ENCODE measurements at regions not wholly inside any gene's neighbourhood (a gene's known extent, or its start where the extent isn't known, plus 50 kb on each side); places are given as distances from the start of the nearest gene placed in this dataset.
"Not testable (repeated sequence)": the region's sequence is repeated elsewhere in the genome, so short reads cannot be mapped to it uniquely, and the experiment has no call there.

DNA sequence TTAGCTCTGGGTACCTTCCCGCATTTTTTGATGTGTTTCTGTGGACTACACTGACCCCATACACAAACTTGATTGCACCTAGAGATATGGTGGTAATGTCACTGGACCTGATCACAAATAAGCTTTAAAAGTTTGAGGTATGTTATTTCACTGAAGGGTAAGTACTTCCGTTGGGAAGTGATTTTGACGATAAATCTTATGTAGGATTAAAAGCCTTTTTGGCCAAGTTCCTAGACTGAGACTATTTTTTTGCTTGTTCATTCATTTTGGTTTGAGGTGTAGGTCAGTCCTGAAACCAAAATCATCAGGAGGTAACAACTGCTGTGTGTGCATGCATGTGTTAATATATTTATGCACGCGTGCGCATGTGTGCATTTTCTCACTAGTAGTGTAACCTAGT is 336.3 kb downstream of the TFAP2A start:
- Histone ChIP-seq H3K4me3 (no peak overlapping the region), H3K27me3 (no peaks in the 10 kb centered on the region), H3K27ac (no peak overlapping the region), H3K36me3 (no peaks in the 10 kb centered on the region), H3K4me1 (no peaks in the 10 kb centered on the region), H3K9me3 (no peaks in the 10 kb centered on the region)
- DNase-seq (ENCODE audit: low spot score) = no peak
- TF ChIP-seq, protein P1, sequence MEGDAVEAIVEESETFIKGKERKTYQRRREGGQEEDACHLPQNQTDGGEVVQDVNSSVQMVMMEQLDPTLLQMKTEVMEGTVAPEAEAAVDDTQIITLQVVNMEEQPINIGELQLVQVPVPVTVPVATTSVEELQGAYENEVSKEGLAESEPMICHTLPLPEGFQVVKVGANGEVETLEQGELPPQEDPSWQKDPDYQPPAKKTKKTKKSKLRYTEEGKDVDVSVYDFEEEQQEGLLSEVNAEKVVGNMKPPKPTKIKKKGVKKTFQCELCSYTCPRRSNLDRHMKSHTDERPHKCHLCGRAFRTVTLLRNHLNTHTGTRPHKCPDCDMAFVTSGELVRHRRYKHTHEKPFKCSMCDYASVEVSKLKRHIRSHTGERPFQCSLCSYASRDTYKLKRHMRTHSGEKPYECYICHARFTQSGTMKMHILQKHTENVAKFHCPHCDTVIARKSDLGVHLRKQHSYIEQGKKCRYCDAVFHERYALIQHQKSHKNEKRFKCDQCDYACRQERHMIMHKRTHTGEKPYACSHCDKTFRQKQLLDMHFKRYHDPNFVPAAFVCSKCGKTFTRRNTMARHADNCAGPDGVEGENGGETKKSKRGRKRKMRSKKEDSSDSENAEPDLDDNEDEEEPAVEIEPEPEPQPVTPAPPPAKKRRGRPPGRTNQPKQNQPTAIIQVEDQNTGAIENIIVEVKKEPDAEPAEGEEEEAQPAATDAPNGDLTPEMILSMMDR (IDR thresholded peaks at IDR 0.05) = no peak

DNA sequence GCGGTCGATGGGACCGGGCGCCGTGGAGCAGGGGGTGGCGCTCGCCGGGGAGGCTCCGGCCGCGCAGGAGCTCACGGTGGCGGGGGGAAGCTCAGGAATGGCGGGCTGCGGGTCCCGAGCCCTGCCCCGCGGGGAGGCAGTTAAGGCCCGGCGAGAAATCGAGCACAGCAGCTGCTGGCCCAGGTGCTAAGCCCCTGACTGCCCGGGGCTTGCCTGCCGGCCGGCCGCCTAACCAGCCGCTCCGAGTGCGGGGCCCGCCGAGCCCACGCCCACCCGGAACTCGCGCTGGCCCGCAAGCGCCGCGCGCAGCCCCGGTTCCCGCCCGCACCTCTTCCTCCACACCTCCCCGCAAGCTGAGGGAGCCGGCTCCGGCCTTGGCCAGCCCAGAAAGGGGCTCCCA is 340.1 kb downstream of the TFAP2A start:
- not testable (repeated sequence) for H3K27ac ChIP-seq; H3K36me3 ChIP-seq; DNase-seq (ENCODE audit: low spot score); H3K4me1 ChIP-seq; H3K4me3 ChIP-seq; H3K27me3 ChIP-seq; H3K9me3 ChIP-seq

DNA sequence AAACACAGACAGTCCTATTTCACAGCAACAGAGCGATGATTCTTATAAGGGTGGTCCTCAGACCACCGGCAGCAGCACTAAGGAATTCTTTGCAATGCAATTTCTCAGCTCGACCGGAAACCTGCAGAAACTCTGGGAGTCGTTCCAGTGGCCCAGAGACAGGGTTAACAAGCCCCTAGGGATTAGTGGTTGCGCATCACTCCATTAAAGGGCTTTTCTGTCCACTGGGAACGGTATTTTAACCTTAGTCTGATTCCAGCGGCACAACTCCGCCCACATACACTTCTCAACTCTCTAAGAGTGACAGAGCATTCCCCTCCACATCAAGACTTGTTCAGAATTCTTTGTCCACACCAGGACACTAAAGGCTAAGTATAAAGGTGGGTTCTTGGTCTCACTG is 341.5 kb downstream of the TFAP2A start:
- H3K27me3 ChIP-seq = no peaks in the 10 kb centered on the region
- DNase-seq (ENCODE audit: low spot score) = no peak
- H3K4me3 ChIP-seq = no peak overlapping the region
- no peaks in the 10 kb centered on the region for H3K36me3 ChIP-seq
- no peaks in the 10 kb centered on the region for H3K4me1 ChIP-seq
- no peak overlapping the region for H3K27ac ChIP-seq
- TF ChIP-seq, protein P1 (IDR thresholded peaks at IDR 0.05) = no peak
- H3K9me3 ChIP-seq = no peaks in the 10 kb centered on the region

DNA sequence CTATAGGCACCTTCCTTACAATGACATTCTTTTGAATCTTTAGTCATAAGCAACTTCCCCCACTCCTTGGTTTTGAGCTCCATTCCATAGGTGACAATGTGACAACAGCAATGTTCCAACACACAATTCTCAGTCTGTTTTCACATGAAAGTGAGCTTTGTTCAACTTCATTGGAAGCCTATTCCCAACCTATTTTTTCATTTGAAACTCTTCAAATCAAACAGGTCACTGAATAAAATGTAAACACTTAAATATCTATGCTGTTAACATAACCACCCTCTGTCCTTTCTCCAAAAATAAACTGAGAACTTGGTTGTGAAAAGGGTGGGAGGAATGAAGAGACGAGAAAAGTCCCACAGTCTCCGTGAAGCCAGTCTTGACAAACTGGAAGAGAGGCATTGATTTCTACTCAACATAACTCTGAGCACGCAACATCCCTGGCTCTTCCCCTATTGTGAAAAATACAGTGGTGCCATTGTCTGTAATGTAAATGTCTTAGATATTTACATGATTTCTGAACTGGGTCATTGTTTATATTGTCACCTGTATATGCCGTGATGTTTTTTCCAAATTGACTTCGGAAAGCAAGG is 343.1 kb downstream of the TFAP2A start:
- Histone ChIP-seq H3K4me1 (no peaks in the 10 kb centered on the region), H3K9me3 (no peaks in the 10 kb centered on the region), H3K4me3 (no peak overlapping the region), H3K27ac (no peak overlapping the region), H3K36me3 (no peaks in the 10 kb centered on the region), H3K27me3 (no peaks in the 10 kb centered on the region)
- no peak for DNase-seq (ENCODE audit: low spot score)
- TF ChIP-seq, protein P1 (IDR thresholded peaks at IDR 0.05) = no peak

DNA sequence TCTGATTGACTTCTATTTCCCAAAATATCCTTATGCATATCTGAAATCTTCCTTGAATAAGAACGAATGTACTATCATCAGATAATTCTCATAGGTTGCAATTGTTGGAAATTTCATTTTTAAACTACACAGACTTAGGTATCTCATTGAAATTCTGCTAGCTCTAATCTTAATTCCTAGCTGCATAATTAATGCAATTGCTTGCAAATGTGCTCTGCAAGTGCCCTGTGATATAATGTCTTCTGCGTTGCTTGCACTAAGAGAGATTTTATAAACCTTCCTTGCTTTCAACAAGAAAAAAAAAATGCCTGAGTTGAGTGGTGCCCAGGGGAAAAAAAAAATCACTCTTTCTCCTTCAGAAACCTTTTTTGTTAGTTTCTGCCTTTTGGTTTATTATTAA is 354.9 kb downstream of the TFAP2A start:
- DNase-seq (ENCODE audit: low spot score) = no peak
- Histone ChIP-seq H3K9me3 (no peaks in the 10 kb centered on the region), H3K27ac (no peak overlapping the region), H3K4me1 (no peaks in the 10 kb centered on the region), H3K27me3 (no peaks in the 10 kb centered on the region), H3K36me3 (no peaks in the 10 kb centered on the region), H3K4me3 (no peak overlapping the region)
- TF ChIP-seq, protein P1 (IDR thresholded peaks at IDR 0.05) = no peak

DNA sequence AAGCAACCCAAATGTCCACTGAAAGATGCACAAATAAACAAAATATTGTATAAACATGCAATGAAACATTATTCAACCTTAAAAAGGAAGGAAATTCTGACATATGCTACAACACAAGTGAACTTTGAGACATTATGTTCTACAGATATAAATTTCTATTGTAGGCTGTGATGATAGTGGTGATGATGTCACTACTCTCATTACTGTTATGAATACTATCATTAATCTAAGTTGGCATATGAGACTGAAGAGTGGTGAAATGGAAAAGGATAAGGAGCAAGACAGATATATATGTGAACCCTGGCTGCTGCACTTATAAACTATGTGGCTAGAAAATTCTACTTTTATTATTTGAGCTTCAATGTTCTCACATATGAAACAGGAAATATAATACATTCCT is 360.2 kb downstream of the TFAP2A start:
- Histone ChIP-seq H3K27ac (no peak overlapping the region), H3K36me3 (no peaks in the 10 kb centered on the region), H3K4me1 (no peaks in the 10 kb centered on the region), H3K4me3 (no peak overlapping the region), H3K9me3 (peaks cover 0 to 13% of the 10 kb centered on the region in 2 donors), H3K27me3 (no peaks in the 10 kb centered on the region)
- DNase-seq (ENCODE audit: low spot score) = no peak
- TF ChIP-seq, protein P1 (IDR thresholded peaks at IDR 0.05) = no peak
